Stimulated activated naive CD8-positive, alpha-beta T cell treated with anti-CD3 and anti-CD28 coated beads, Interleukin-15, Interleukin-2, amounts not matched to agents 100 ng/mL and 50 ng/mL, for 24 hours (primary cell): ENCODE measurements at regions not wholly inside any gene's neighbourhood (a gene's known extent, or its start where the extent isn't known, plus 50 kb on each side); places are given as distances from the start of the nearest gene placed in this dataset.

Experiments used
- H3K27ac Mint-ChIP-seq: one replicate; pipeline ENCODE4 v1.8.0; 2021; ENCODE audit warnings: mild to moderate bottlenecking, mixed read lengths
- H3K27me3 Mint-ChIP-seq: one replicate; pipeline ENCODE4 v1.8.0; 2021; ENCODE audit warnings: mixed read lengths
- H3K36me3 Mint-ChIP-seq: one replicate; pipeline ENCODE4 v1.8.0; 2021; ENCODE audit warnings: low read depth, mixed read lengths
- H3K4me1 Mint-ChIP-seq: one replicate; pipeline ENCODE4 v1.8.0; 2021; ENCODE audit warnings: low read depth, mixed read lengths
- H3K4me3 Mint-ChIP-seq: one replicate; pipeline ENCODE4 v1.8.0; 2021; ENCODE audit warnings: mild to moderate bottlenecking, mixed read lengths
- H3K9me3 Mint-ChIP-seq: one replicate; pipeline ENCODE4 v1.8.0; 2021; ENCODE audit warnings: mixed read lengths

DNA sequence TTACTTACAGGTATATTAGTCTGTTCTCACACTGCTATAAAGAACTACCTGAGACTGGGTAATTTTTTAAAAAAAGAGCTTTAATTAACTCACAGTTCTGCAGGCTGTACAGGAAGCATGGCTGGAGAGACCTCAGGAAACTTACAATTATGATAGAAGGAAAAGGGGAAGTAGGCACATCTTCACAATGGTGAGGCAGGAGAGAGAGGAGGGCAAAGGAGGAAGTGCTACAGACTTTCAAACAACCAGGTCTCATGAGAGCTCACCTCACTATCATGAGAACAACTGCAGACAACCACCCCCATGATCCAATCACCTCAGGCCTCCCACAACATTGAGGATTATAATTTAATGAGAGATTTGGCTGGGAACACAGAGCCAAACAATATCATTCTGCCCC, 511.7 kb downstream of the SLITRK6 start:
- no peaks in the 10 kb centered on the region for H3K27me3 Mint-ChIP-seq
- H3K9me3 Mint-ChIP-seq, result peaks cover 5% of the 10 kb centered on the region
- no peak overlapping the region for H3K27ac Mint-ChIP-seq
- no peak overlapping the region for H3K4me3 Mint-ChIP-seq
- H3K4me1 Mint-ChIP-seq, result no peaks in the 10 kb centered on the region
- no peaks in the 10 kb centered on the region for H3K36me3 Mint-ChIP-seq

DNA sequence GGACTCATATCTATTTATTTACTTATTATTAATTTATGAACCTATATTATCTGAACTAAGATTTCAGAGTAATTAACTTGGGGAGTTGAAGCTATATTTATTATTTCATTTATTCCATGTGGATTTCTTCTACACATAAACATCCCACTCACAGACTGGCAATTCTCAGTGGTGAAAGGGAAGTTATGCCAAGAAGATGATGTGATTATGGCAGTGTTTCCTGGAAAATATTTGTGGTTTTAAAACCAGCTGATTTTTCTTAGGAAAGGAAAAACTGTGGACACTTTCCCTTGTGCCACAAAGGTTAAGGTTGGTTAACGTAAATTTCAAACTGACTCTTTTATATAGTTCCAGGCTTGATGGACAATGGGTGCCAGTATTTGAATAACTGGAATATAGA, 513.1 kb downstream of the SLITRK6 start:
- no peaks in the 10 kb centered on the region for H3K36me3 Mint-ChIP-seq
- no peaks in the 10 kb centered on the region for H3K27me3 Mint-ChIP-seq
- H3K4me3 Mint-ChIP-seq, result no peak overlapping the region
- no peak overlapping the region for H3K27ac Mint-ChIP-seq
- no peaks in the 10 kb centered on the region for H3K4me1 Mint-ChIP-seq
- H3K9me3 Mint-ChIP-seq, result peaks cover 5% of the 10 kb centered on the region

DNA sequence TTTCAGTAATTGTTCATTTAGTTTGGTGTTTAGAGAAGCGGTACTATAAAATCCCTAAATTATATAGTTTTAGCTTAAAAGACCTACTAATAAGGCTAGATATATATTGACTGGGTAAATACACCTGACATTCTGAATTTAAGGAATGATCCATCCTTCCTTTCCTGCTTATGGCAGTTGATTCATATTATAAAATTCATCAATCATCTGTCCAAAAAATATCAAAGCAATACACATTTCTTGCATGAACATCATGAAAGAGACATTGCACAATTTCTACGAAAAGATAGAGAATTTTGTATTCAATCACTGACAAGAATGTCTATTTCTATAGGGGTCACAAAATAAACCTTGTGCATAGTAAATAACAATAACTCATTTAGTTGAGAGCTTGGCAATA, 514.9 kb downstream of the SLITRK6 start:
- H3K4me1 Mint-ChIP-seq, result no peaks in the 10 kb centered on the region
- peaks cover 4% of the 10 kb centered on the region for H3K9me3 Mint-ChIP-seq
- no peaks in the 10 kb centered on the region for H3K36me3 Mint-ChIP-seq
- no peak overlapping the region for H3K4me3 Mint-ChIP-seq
- H3K27ac Mint-ChIP-seq, result no peak overlapping the region
- H3K27me3 Mint-ChIP-seq, result no peaks in the 10 kb centered on the region

DNA sequence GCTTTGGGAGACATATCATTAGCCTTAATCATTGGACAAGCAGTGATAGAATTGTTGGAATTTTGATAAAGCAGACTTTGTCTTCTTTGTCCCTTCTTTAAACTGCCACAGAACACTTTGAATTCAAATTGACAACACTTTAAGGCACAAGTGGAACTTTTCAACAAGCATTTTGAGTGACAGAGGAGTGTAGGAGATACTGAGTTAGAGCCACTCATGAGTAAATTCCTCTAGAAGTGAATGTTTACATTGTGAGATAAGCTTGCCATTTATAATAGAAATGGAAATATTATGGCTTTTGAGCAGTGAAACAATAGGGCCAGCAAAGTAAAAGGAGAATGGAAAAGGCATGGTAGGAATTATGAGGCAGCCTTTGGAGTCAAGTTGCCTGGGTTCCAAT, 515.8 kb downstream of the SLITRK6 start:
- H3K27me3 Mint-ChIP-seq, result no peaks in the 10 kb centered on the region
- no peaks in the 10 kb centered on the region for H3K4me1 Mint-ChIP-seq
- H3K36me3 Mint-ChIP-seq, result no peaks in the 10 kb centered on the region
- H3K27ac Mint-ChIP-seq, result no peak overlapping the region
- H3K4me3 Mint-ChIP-seq, result no peak overlapping the region
- H3K9me3 Mint-ChIP-seq, result peaks cover 3% of the 10 kb centered on the region

DNA sequence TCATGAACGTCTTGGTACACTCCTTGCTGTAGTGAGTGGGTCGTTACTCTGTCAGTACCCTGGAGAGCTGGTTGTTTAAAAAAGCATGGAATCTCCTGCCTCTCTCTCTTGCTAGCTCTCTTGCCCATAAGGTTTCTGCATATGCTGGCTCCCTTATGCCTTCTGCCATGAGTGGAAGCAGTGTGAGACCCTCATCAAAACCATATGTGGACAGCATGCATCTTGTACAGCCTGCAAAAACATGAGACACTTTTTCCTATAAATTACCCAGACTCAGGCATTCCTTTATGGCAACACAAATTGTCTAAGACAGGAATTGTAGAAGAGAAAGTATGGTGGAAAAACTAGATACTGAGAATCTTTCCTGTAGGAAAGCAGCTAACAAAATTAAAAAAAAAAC, 516.3 kb downstream of the SLITRK6 start:
- H3K4me3 Mint-ChIP-seq, result no peak overlapping the region
- no peak overlapping the region for H3K27ac Mint-ChIP-seq
- H3K27me3 Mint-ChIP-seq, result no peaks in the 10 kb centered on the region
- peaks cover 3% of the 10 kb centered on the region for H3K9me3 Mint-ChIP-seq
- H3K36me3 Mint-ChIP-seq, result no peaks in the 10 kb centered on the region
- H3K4me1 Mint-ChIP-seq, result no peaks in the 10 kb centered on the region

DNA sequence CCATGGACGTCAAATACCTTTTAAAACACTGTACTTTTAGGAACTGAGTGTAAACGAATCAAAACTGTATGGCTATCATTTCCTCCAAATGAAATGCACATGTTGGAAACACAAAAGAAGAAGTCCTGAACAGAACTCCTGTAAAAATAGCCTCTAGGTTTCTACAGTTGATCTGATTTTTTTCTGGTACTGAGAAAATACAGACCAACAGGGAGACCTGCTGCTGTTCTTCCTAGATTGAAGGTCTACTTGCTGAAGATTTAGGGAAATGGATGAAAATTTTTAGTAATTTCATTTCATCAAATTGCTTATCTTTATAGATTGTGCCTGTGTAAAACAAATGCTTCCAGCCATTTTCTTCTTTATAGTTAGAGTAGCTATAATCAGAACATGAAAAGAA, 520.4 kb downstream of the SLITRK6 start:
- Mint-ChIP-seq H3K4me3 (no peak overlapping the region), H3K9me3 (peaks cover 12% of the 10 kb centered on the region), H3K27ac (no peak overlapping the region), H3K27me3 (no peaks in the 10 kb centered on the region), H3K4me1 (no peaks in the 10 kb centered on the region), H3K36me3 (no peaks in the 10 kb centered on the region)

DNA sequence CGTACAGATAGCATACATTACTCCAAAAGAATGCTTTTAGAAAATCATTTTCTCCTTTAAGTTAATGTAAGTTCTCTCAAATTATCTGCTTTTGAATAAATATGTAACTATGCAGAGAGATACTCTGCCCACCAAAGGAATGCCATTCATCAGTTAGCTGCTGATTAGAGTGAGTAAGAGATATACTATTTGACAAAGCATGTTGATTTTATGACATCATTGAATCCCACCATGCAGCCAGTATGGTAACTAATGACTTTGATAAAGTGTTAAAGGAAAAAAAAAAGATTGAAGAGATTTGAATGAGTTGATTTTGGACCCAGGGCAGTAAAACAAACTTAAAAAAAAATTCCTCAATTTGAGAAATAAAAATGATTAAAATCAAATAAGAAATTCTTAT, 521.5 kb downstream of the SLITRK6 start:
- Mint-ChIP-seq H3K27me3 (no peaks in the 10 kb centered on the region), H3K9me3 (peaks cover 13% of the 10 kb centered on the region), H3K4me1 (no peaks in the 10 kb centered on the region), H3K27ac (no peak overlapping the region), H3K4me3 (no peak overlapping the region), H3K36me3 (no peaks in the 10 kb centered on the region)

DNA sequence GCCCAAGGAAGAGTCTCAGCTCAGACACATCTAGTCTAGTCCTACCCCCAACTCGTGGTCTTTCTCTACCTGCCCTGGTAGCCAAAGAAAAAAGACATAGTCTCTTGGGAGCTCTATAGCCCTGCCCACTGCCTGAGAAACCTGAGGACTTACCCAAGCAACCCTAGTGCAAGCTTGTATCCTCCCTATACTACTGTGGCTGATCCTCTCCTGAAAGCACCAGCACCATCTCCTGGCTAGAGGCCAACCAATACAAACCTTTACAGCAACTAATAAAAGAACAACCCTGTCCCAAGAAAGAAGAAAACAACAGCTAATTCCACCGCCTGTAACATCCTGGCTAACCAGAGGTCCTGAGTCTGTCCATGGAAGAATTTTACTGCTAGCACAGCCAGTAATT, 532.4 kb downstream of the SLITRK6 start:
- Mint-ChIP-seq H3K4me3 (no peak overlapping the region), H3K27me3 (no peaks in the 10 kb centered on the region), H3K36me3 (no peaks in the 10 kb centered on the region), H3K9me3 (peaks cover 6% of the 10 kb centered on the region), H3K27ac (no peak overlapping the region), H3K4me1 (no peaks in the 10 kb centered on the region)

DNA sequence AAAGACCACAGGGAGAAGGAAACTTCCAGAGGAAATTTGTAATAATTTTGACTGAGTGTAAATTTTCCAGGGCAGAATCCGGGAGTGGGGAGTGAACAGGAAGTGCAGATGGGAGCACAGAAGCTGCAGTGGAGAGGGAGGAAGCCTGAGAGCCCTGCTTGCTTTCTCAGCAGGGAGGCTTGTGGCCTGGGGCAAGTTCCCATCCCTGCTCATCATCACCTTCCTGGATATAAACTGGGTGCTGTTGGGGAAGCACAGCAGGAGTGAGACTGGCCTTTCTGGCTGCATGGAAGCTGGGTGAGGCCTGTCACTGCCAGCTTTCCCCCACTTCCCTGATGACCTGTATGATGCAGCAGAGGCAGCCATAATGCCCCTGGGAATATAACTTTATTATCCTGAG, 532.9 kb downstream of the SLITRK6 start:
- no peaks in the 10 kb centered on the region for H3K27me3 Mint-ChIP-seq
- no peak overlapping the region for H3K4me3 Mint-ChIP-seq
- H3K4me1 Mint-ChIP-seq, result no peaks in the 10 kb centered on the region
- H3K27ac Mint-ChIP-seq, result no peak overlapping the region
- H3K36me3 Mint-ChIP-seq, result no peaks in the 10 kb centered on the region
- H3K9me3 Mint-ChIP-seq, result peaks cover 6% of the 10 kb centered on the region

DNA sequence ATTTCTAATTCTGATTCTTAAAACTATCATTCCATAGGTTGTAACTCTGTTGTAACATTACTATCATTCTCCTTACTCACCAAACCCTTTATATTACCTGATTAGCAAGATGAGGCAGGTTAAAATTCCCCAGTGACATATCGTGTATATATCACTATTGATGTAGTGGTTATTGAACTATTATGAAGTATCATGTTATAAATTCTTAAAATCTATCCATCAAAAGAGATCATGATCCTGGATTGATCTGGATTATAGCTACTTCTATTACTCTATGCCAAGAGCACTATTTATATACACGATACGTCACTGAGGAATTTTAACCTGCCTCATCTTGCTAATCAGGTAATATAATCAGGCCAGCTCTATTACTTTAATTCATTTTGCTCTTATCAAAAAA, 533.9 kb downstream of the SLITRK6 start:
- Mint-ChIP-seq H3K27ac (no peak overlapping the region), H3K36me3 (no peaks in the 10 kb centered on the region), H3K4me1 (no peaks in the 10 kb centered on the region), H3K4me3 (no peak overlapping the region), H3K27me3 (no peaks in the 10 kb centered on the region), H3K9me3 (peaks cover 6% of the 10 kb centered on the region)

DNA sequence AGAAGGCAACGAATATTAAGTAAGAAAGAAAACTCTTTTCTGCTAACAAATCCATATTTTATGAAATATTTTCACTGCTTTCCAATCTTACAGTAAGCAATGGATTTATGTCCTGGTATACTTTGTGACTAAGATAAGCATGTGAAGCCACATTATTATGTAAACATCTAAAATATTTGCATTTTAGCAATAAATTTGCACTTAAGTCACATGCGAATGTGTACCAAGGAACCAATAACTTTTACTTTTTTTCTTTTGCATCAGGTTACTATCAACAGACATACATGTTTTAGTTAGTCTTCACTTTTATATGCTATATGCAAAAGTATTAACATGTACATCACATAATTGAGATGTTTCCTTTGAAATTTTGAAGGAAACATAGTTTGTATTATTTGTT, 536.7 kb downstream of the SLITRK6 start:
- H3K4me1 Mint-ChIP-seq, result no peaks in the 10 kb centered on the region
- no peak overlapping the region for H3K4me3 Mint-ChIP-seq
- peaks cover under 1% of the 10 kb centered on the region for H3K9me3 Mint-ChIP-seq

DNA sequence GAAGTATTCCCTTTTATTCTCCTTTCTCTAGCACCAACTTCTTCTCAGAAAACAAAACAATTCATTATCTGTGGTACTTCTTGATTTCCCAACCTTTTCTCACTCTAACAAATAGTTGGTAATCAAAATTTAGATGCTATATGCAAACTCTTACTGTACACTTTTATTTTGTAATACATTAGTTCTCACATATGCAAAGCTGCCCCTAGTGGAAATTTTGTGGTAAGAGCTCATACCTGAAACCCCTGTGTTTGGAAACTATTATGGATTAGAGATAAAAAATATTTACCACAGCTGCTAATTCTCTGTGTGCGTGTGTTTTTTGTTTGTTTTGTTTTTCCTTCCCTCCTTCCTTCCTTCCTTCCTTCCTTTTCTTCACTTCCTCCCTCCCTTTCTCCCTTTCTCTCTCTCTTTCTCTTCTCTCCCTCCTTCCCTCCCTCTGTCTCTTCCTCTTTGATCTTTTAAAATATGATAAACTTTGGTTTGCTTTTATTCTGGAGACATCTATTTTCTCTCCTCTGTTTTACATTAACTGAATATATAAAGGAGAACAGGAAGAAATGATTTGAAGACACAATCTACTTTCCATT, 537.4 kb downstream of the SLITRK6 start:
- Mint-ChIP-seq H3K4me1 (no peaks in the 10 kb centered on the region), H3K27ac (no peak overlapping the region), H3K4me3 (no peak overlapping the region), H3K9me3 (no peaks in the 10 kb centered on the region), H3K27me3 (no peaks in the 10 kb centered on the region), H3K36me3 (no peaks in the 10 kb centered on the region)

More for the DNA sequence above, 536.7 kb downstream of the SLITRK6 start:
- no peaks in the 10 kb centered on the region for H3K27me3 Mint-ChIP-seq
- H3K36me3 Mint-ChIP-seq, result no peaks in the 10 kb centered on the region
- H3K27ac Mint-ChIP-seq, result no peak overlapping the region

DNA sequence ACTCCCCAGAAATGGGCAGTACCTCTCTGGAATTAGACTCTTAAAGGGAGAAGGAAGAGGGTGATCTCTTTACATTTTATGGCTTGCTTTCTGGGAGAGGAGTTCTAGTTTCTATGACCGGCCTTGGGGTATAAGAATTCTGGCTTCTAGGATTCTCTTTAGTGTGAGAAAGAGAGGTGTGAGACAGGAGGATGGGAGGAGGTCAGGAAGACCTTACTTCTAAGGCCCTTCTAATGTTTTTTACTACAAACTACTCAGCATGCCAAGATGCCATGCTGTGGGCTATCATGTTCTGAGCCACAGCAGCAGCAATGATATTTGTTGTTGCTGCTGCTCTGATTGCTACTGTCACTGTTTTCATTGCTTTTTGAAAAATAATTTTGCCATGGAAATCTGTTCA, 538.3 kb downstream of the SLITRK6 start:
- Mint-ChIP-seq H3K4me1 (no peaks in the 10 kb centered on the region), H3K4me3 (no peak overlapping the region), H3K27ac (no peak overlapping the region), H3K27me3 (no peaks in the 10 kb centered on the region), H3K9me3 (no peaks in the 10 kb centered on the region), H3K36me3 (no peaks in the 10 kb centered on the region)

DNA sequence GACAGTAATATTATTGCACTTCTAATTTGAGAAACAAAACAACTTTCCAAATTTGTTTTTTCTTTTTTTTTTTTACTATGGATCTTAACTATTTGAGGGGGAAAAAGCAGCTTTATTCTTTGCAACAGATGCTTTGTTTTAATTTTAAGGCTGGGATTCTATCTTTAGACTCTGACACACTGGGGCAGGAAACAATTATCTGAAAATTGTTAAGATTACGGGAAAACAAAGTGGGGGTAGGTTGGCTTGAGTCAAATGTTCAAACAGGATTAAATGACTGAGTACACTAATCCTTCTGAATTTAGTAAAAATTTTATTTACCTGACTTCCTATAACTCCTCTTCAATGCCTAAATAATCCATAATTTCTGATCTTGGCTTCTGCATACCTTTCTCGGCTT, 543.2 kb downstream of the SLITRK6 start:
- H3K27ac Mint-ChIP-seq, result no peak overlapping the region
- H3K36me3 Mint-ChIP-seq, result no peaks in the 10 kb centered on the region
- no peaks in the 10 kb centered on the region for H3K27me3 Mint-ChIP-seq
- H3K4me3 Mint-ChIP-seq, result no peak overlapping the region
- H3K9me3 Mint-ChIP-seq, result no peaks in the 10 kb centered on the region
- H3K4me1 Mint-ChIP-seq, result no peaks in the 10 kb centered on the region

DNA sequence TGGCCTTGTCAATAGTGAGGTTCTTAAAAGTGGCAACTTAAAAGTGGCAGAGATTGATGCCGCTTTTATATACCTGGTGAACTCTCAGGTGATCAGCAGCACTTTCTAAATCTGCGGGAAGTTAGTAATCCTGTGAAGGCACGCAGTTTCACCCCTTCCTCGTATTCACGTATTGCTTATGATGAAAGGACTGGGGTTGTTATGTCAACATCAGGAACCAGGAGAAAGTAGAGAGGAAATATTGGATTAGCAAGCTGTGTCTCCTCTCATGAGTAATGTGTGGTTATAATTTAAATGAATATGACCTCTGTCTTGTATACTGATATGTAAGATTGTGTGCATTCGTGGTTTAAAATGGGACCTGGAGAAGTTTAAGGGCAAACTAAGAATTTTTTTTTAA, 544.6 kb downstream of the SLITRK6 start:
- Mint-ChIP-seq H3K4me3 (no peak overlapping the region), H3K9me3 (no peaks in the 10 kb centered on the region), H3K4me1 (no peaks in the 10 kb centered on the region), H3K36me3 (no peaks in the 10 kb centered on the region), H3K27ac (no peak overlapping the region), H3K27me3 (no peaks in the 10 kb centered on the region)

DNA sequence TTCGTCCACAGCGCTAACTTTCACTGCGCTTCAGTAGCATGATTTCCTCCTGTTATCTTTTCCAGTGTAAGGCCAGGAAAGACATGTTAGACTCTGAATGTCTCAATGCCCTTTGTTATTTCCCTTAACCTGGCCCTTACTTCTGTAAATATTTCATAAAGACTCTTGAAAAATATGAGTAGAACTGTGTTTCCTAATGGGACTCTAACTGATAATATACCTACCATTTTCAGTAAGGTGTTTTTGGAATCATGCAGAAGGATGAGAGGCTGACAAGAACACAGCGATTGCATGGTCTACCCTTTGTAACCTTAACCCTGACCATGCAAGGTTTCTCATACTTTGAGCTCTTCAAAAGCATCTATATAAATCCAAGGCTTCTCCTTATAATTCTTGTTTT, 550.1 kb downstream of the SLITRK6 start:
- Mint-ChIP-seq H3K4me3 (no peak overlapping the region), H3K27me3 (no peaks in the 10 kb centered on the region), H3K36me3 (no peaks in the 10 kb centered on the region), H3K9me3 (peaks cover 1% of the 10 kb centered on the region), H3K27ac (no peak overlapping the region), H3K4me1 (no peaks in the 10 kb centered on the region)
